IPS-NIHi7 (cell line): ENCODE measurements at regions not wholly inside any gene's neighbourhood (a gene's known extent, or its start where the extent isn't known, plus 50 kb on each side); places are given as distances from the start of the nearest gene placed in this dataset.
"Not testable (repeated sequence)": the region's sequence is repeated elsewhere in the genome, so short reads cannot be mapped to it uniquely, and the experiment has no call there.

Experiments
- DNase-seq: peaks from one replicate; pipeline ENCODE4 v3.0.0; 2012; ENCODE audit warnings: mixed read lengths; ENCODE audit errors: extremely low spot score

- no peak for DNase-seq
These were observed 350.1 kb upstream of the ADAMTS9 start for GRCh38 chr3:65037861-65038260.

DNA sequence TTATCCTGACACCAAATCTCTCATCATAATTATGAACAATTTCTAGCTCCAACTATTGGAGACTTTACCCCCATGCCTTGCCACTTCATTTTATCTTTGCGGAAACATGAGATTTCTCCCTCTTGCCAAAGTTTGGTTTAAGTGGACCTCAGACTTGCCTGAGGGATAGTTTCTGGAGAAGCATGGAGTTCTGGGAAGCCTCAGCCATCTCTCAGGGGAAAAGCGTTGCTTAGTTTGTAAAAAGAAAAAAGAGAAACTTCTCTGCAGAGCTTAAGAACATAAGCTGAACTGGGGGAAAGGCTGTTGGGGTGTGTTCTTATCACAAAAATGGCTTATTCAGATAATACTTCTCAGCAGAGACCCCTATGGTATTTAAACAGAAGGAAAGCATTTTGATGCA is 347.4 kb upstream of the ADAMTS9 start:
- DNase-seq: no peak

DNA sequence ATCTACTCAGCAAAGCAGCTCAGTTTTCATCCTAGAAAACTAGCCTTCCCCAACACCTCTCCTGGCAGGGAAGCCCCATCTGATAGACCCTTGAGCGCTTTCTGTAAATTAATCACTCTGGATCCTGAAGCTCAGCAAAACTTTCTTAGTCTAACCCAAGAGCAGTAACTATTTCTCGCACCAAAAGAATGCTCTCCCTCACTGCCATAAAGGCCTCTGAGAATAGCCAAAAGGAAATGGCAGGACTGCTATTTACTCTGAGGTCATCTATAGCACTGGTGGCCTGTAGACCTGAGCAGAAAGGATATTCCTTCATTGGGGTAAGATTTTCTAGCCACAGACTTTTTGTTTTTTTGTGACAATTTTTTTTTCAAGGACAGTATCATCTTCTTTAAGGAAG is 345.8 kb upstream of the ADAMTS9 start:
- DNase-seq: no peak

GRCh38 chr3:65030847-65031463 is 343.2 kb upstream of the ADAMTS9 start:
- DNase-seq: no peak

GRCh38 chr3:65030014-65030627 is 342.3 kb upstream of the ADAMTS9 start:
- DNase-seq: no peak

DNA sequence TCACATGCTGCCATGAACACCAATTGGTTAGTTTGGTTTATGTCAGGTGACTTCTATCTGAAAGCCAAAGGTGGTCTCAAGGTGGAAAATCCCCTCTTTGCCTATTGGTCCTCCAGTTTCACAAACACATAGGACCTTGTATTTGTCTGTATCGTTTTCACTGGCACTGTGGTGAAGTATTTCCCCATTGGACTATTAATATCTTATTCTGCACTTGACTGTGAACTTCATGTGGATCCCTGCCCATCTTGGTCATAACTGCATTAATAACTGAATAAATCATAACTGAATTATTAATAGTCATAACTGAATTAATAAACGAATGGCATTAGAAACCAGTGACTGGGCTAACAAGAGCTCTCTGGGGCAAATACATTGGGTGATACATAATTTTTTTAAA is 341.3 kb upstream of the ADAMTS9 start:
- no peak for DNase-seq

GRCh38 chr3:65028024-65028423 is 340.2 kb upstream of the ADAMTS9 start:
- DNase-seq: no peak

GRCh38 chr3:65027335-65027734 is 339.5 kb upstream of the ADAMTS9 start:
- no peak for DNase-seq

- peak; percentile 32 for DNase-seq
These were observed 338.4 kb upstream of the ADAMTS9 start for GRCh38 chr3:65026151-65026550.

GRCh38 chr3:65024148-65024547 is 336.3 kb upstream of the ADAMTS9 start:
- peak; percentile 35 for DNase-seq

DNA sequence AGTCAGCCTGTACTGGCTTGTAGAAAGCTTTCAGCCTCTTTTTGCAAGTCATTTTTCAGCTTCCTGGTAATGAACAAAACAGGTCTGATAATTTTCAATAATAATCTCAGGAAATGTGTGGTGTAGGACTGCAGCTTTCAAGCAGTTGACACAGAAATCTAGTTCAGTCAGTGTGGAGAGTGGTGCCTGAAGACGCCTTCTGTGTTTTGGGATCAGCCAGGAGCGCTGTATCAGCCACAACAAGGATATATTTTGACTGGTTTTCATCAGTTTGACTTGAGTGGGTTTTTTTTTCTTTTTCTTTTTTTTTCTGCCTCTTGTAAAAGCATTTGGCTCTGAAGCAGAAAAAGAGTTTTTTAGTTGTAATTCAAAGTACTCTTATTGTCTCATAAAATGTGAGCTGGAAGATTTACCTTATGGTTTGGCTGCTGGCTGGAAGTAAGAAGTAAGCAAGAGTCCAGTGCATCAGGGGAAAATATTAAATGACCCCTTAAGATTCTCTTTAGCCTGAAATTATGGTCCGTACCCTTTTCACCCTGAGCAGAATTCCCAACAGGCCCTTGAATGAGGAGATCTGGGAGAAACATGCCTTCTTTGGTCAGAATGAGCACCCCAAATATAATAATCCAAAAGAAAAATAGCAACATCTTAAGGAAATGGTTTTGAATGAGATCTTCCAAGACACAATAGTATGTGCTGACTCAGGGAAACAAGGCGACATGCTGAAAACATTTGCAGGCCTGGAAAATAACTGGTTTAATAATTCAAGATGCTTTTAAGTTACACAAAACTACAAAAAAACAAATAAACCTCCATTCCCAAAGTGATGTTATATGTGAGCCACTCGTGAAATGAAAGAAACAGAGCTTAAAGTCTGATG is 332.7 kb upstream of the ADAMTS9 start:
- no peak for DNase-seq

GRCh38 chr3:65019443-65020055 is 331.7 kb upstream of the ADAMTS9 start:
- DNase-seq: no peak

DNA sequence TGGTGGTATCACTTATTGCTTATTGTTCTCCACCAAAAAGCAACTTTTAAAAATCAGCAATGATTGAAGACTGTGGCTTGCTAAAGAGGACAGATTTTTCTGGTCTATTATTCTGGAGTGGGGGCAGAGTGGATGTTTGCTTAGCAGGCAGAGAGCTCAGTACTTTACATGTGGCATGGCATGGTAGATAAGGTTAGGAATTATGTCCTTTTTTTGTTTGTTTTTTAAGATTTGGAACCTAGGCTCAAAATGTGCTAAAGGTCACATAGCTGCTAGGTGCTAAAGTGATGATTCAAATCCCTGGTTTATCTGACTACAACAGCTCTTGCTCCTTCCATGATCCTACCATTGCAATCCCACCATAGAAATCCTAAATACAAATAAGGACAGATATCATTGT is 331.0 kb upstream of the ADAMTS9 start:
- DNase-seq: no peak

DNA sequence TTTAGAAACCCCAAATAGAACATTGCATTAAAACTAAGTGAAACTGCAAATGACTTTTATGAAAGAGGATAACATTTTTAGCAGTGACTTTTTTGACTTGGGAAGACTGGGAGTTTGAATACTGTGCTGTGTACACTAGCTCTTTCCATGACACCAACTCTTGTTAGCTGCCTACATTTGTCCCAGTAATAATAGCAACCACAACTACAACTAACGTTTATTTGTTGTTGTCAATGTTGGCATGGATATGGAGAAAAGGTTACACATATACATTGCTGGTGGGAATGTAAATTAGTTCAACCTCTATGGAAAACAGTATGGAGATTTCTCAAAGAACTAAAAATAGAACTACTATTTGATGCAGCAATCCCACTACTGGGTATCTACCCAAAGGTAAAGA is 329.6 kb upstream of the ADAMTS9 start:
- no peak for DNase-seq

- no peak for DNase-seq
These were observed 327.9 kb upstream of the ADAMTS9 start for GRCh38 chr3:65015711-65016110.

- no peak for DNase-seq
These were observed 325.3 kb upstream of the ADAMTS9 start for GRCh38 chr3:65013053-65013452.

DNA sequence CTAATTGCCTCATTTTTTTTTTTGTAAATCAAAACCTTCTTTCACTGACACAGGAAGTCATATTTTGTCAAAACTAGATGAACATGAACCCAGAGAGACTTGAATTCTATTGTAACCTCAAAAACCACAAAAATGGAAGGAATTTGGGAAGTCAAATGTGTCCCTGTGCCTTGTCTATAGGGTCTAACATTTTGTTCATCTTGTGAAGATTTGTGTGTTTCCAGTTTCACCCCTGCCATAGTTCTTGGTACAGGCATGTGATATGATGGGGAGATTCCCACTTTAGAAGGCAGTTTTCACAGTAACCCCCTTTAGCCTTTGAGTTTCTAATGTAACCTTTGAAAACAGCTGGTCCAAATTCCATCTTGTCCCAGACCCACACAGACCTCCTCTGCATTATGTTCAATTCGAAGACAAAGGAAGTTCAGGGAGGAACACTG is 318.5 kb upstream of the ADAMTS9 start:
- DNase-seq: no peak

DNA sequence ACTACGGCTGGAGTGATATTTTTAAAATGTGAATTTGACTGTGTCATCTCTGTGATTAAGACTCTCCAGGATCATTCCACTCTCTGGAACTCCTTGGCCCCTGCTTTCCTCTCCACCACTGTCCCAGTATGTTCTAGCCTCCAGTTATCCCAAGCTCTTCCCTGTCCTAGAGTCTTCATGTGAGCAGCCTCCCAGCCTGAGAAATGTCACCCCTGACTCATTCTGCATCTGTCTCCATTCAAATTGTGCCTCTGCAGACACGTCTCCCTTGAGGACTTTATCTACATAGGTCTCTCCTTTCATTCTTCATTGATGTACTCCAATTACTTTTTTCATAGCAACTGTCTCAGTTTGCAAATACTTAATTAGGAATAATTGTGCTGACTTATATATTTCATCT is 317.7 kb upstream of the ADAMTS9 start:
- DNase-seq: no peak

DNA sequence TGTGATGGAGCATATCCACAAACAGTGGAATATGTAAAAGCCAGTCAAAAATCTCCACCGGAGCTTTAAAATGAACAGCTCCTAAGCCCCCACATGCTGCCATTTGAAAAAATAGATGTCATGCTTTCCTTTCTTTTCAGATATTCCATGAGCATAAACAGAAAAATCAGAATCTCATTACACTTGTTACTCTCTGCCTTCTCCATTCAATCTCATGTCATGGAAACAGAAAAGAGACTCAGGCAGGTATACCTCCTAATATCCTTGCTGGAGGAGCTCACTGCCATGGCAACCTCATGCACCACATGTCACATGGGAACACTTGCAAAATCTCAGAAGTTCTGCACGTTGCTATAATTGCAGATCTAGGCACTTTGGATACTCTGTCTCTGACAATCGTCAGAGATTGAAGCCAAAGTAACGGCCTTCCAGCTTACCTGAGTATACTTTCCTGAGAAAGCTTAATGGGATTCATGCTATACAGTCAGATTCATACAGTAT is 317.0 kb upstream of the ADAMTS9 start:
- no peak for DNase-seq

DNA sequence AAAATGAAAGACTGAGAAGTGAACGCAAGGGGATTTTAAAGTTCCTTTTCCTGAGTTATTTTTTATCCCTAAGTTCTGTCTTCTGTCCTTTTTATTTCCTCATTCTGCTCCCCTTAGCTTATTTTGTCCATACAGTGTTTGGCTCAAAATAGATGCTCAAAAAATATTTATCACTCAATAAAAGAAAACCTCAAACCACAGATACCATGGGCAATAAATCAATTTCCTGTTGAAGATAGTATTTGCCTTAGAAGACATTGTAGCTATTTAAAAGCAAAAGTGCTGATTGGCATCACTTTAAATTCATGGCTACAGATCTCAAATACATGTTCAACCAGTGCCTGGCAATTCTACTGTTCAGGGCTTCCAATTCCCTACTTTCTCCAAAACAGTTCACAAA is 316.5 kb upstream of the ADAMTS9 start:
- no peak for DNase-seq

GRCh38 chr3:65001119-65001518 is 313.3 kb upstream of the ADAMTS9 start:
- not testable (repeated sequence) for DNase-seq

DNA sequence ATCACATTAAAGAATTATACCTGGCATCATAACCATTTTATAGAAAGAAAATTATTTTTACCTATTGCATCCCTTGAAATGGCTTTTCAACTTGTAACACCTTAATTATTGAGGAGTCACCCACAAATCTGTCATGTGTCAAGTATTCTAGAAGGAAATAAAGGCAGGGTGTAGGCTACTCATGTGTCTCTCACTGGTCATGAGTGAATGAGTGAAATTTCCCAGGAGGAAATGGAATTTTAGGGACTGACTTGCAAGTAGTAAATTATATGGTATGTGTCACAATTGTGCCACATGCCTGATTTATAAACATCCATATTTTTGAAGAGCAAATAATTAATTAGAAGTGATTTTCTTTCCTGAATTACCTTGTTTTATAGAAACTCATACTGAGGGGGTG is 310.5 kb upstream of the ADAMTS9 start:
- no peak for DNase-seq
